ENCODE measurements at regions not wholly inside any gene's neighbourhood (a gene's known extent, or its start where the extent isn't known, plus 50 kb on each side); places are given as distances from the start of the nearest gene placed in this dataset.

GRCh38 chr2:105631011-105631410 lies 113.7 kb upstream of the NCK2 start:
- Mint-ChIP-seq H3K9me3 (peaks cover 0 to 4% (median 0%) of the 10 kb centered on the region in 3 donors), H3K36me3 (no peaks in the 10 kb centered on the region), H3K27ac (no peak overlapping the region), H3K4me3 (no peak overlapping the region), H3K4me1 (no peaks in the 10 kb centered on the region), H3K27me3 (peaks cover 3 to 5% of the 10 kb centered on the region in 2 donors)
- H3K36me3 ChIP-seq (ENCODE audit: control insufficient read depth in 2 of 2, extremely low read depth in 1 of 2, insufficient read depth in 1 of 2, low read length in 1 of 2), result no peaks in the 10 kb centered on the region
- 94% methylated on average over 5 of the region's 9 CpGs for WGBS (ENCODE audit: insufficient coverage)
- ChIA-PET POLR2A (no interaction called here), CTCF (interaction anchor here (0.5 to 0.6 kb wide), 2 partner anchors 292 to 951 kb away, joined by 4 to 5 read pairs; no protein-coding TSS in a partner anchor)
- no peak overlapping the region for H3K27ac ChIP-seq (ENCODE audit: low read length)
- peaks cover 0 to 2% of the 10 kb centered on the region in 2 experiments for H3K27me3 ChIP-seq (replicated peaks in 1 of 2; ENCODE audit: control insufficient read depth in 2 of 2, extremely low read depth in 1 of 2, insufficient read depth in 2 of 2, low read length in 1 of 2)
- no peak for ATAC-seq (replicated peaks in 1 of 4)
- H3K4me1 ChIP-seq (ENCODE audit: control insufficient read depth in 1 of 2, extremely low read depth in 1 of 2, insufficient read depth in 2 of 2, low read length in 2 of 2), result no peaks in the 10 kb centered on the region
- no peak overlapping the region for H3K4me3 ChIP-seq (ENCODE audit: control insufficient read depth in 1 of 2, extremely low read depth in 1 of 2, low read length in 1 of 2)
- no peak for DNase-seq
- no peaks in the 10 kb centered on the region for H3K9me3 ChIP-seq

- no peak overlapping the region for H3K4me3 Mint-ChIP-seq
- H3K27ac ChIP-seq (ENCODE audit: low read length), result no peak overlapping the region
- H3K9me3 Mint-ChIP-seq, result peaks cover 0 to 4% (median 0%) of the 10 kb centered on the region in 3 donors
- DNase-seq, result no peak
- CTCF ChIA-PET, result no interaction called here
- H3K27ac Mint-ChIP-seq, result no peak overlapping the region
- peaks cover 4 to 5% of the 10 kb centered on the region in 2 donors for H3K27me3 Mint-ChIP-seq
- H3K36me3 Mint-ChIP-seq, result no peaks in the 10 kb centered on the region
- H3K4me1 ChIP-seq (ENCODE audit: control insufficient read depth in 1 of 2, extremely low read depth in 1 of 2, insufficient read depth in 2 of 2, low read length in 2 of 2), result no peaks in the 10 kb centered on the region
- H3K9me3 ChIP-seq, result no peaks in the 10 kb centered on the region
- H3K4me3 ChIP-seq (ENCODE audit: control insufficient read depth in 1 of 2, extremely low read depth in 1 of 2, low read length in 1 of 2), result no peak overlapping the region
- no peak for ATAC-seq (replicated peaks in 1 of 4)
- no CpG with 5 or more reads among the region's 1 CpG for WGBS (ENCODE audit: insufficient coverage)
- H3K27me3 ChIP-seq (replicated peaks in 1 of 2; ENCODE audit: control insufficient read depth in 2 of 2, extremely low read depth in 1 of 2, insufficient read depth in 2 of 2, low read length in 1 of 2), result peaks cover 0 to 3% of the 10 kb centered on the region in 2 experiments
- POLR2A ChIA-PET, result no interaction called here
- H3K36me3 ChIP-seq (ENCODE audit: control insufficient read depth in 2 of 2, extremely low read depth in 1 of 2, insufficient read depth in 1 of 2, low read length in 1 of 2), result no peaks in the 10 kb centered on the region
- H3K4me1 Mint-ChIP-seq, result no peaks in the 10 kb centered on the region
Observed at GRCh38 chr2:105629634-105630033, 115.1 kb upstream of the NCK2 start.

- 80% methylated on average over 1 of the region's 3 CpGs for WGBS (ENCODE audit: insufficient coverage)
- ChIA-PET POLR2A (no interaction called here), CTCF (no interaction called here)
- peaks cover 0 to 3% of the 10 kb centered on the region in 2 experiments for H3K27me3 ChIP-seq (replicated peaks in 1 of 2; ENCODE audit: control insufficient read depth in 2 of 2, extremely low read depth in 1 of 2, insufficient read depth in 2 of 2, low read length in 1 of 2)
- no peak overlapping the region for H3K27ac ChIP-seq (ENCODE audit: low read length)
- no peak overlapping the region for H3K27ac Mint-ChIP-seq
- no peak overlapping the region for H3K4me3 Mint-ChIP-seq
- no peaks in the 10 kb centered on the region for H3K4me1 Mint-ChIP-seq
- ATAC-seq (replicated peaks in 1 of 4) (no peak), DNase-seq (no peak)
- H3K4me1 ChIP-seq (ENCODE audit: control insufficient read depth in 1 of 2, extremely low read depth in 1 of 2, insufficient read depth in 2 of 2, low read length in 2 of 2), result no peaks in the 10 kb centered on the region
- H3K9me3 Mint-ChIP-seq, result peaks cover 0 to 4% (median 0%) of the 10 kb centered on the region in 3 donors
- H3K27me3 Mint-ChIP-seq, result peaks cover 5 to 6% of the 10 kb centered on the region in 2 donors
- no peaks in the 10 kb centered on the region for H3K36me3 Mint-ChIP-seq
- no peak overlapping the region for H3K4me3 ChIP-seq (ENCODE audit: control insufficient read depth in 1 of 2, extremely low read depth in 1 of 2, low read length in 1 of 2)
- no peaks in the 10 kb centered on the region for H3K36me3 ChIP-seq (ENCODE audit: control insufficient read depth in 2 of 2, extremely low read depth in 1 of 2, insufficient read depth in 1 of 2, low read length in 1 of 2)
- no peaks in the 10 kb centered on the region for H3K9me3 ChIP-seq
Observed at GRCh38 chr2:105627534-105627933, 117.2 kb upstream of the NCK2 start.

- H3K36me3 Mint-ChIP-seq, result no peaks in the 10 kb centered on the region
- H3K36me3 ChIP-seq (ENCODE audit: control insufficient read depth in 2 of 2, extremely low read depth in 1 of 2, insufficient read depth in 1 of 2, low read length in 1 of 2), result no peaks in the 10 kb centered on the region
- CTCF ChIA-PET, result no interaction called here
Observed at GRCh38 chr2:105626966-105627340, 117.8 kb upstream of the NCK2 start.

GRCh38 chr2:105626212-105626965 lies 118.3 kb upstream of the NCK2 start:
- no peaks in the 10 kb centered on the region for H3K36me3 Mint-ChIP-seq
- no peaks in the 10 kb centered on the region for H3K4me1 ChIP-seq (ENCODE audit: control insufficient read depth in 1 of 2, extremely low read depth in 1 of 2, insufficient read depth in 2 of 2, low read length in 2 of 2)
- no peaks in the 10 kb centered on the region for H3K36me3 ChIP-seq (ENCODE audit: control insufficient read depth in 2 of 2, extremely low read depth in 1 of 2, insufficient read depth in 1 of 2, low read length in 1 of 2)
- H3K27ac ChIP-seq (ENCODE audit: low read length), result no peak overlapping the region
- no peak overlapping the region for H3K4me3 Mint-ChIP-seq
- H3K4me3 ChIP-seq (ENCODE audit: control insufficient read depth in 1 of 2, extremely low read depth in 1 of 2, low read length in 1 of 2), result no peak overlapping the region
- no peaks in the 10 kb centered on the region for H3K4me1 Mint-ChIP-seq
- POLR2A ChIA-PET, result no interaction called here
- no peak overlapping the region for H3K27ac Mint-ChIP-seq
- no peak for ATAC-seq (replicated peaks in 1 of 4)
- no peak for DNase-seq
- peaks cover 5 to 9% of the 10 kb centered on the region in 2 donors for H3K27me3 Mint-ChIP-seq
- no peaks in the 10 kb centered on the region for H3K9me3 ChIP-seq
- 94% methylated on average over 2 of the region's 7 CpGs for WGBS (ENCODE audit: insufficient coverage)
- peaks cover 0 to 4% (median 0%) of the 10 kb centered on the region in 3 donors for H3K9me3 Mint-ChIP-seq
- H3K27me3 ChIP-seq (replicated peaks in 1 of 2; ENCODE audit: control insufficient read depth in 2 of 2, extremely low read depth in 1 of 2, insufficient read depth in 2 of 2, low read length in 1 of 2), result peaks cover 0 to 6% of the 10 kb centered on the region in 2 experiments
- CTCF ChIA-PET, result no interaction called here

More at GRCh38 chr2:105626966-105627340, 117.8 kb upstream of the NCK2 start:
- Mint-ChIP-seq H3K27me3 (peaks cover 5 to 7% of the 10 kb centered on the region in 2 donors), H3K4me3 (no peak overlapping the region), H3K4me1 (no peaks in the 10 kb centered on the region), H3K9me3 (peaks cover 0 to 4% (median 0%) of the 10 kb centered on the region in 3 donors), H3K27ac (no peak overlapping the region)
- Histone ChIP-seq H3K4me1 (ENCODE audit: control insufficient read depth in 1 of 2, extremely low read depth in 1 of 2, insufficient read depth in 2 of 2, low read length in 2 of 2) (no peaks in the 10 kb centered on the region), H3K27ac (ENCODE audit: low read length) (no peak overlapping the region), H3K27me3 (replicated peaks in 1 of 2; ENCODE audit: control insufficient read depth in 2 of 2, extremely low read depth in 1 of 2, insufficient read depth in 2 of 2, low read length in 1 of 2) (peaks cover 0 to 6% of the 10 kb centered on the region in 2 experiments), H3K9me3 (no peaks in the 10 kb centered on the region), H3K4me3 (ENCODE audit: control insufficient read depth in 1 of 2, extremely low read depth in 1 of 2, low read length in 1 of 2) (no peak overlapping the region)
- DNase-seq (no peak), ATAC-seq (replicated peaks in 1 of 4) (no peak)
- POLR2A ChIA-PET, result no interaction called here
- 83% methylated on average over 3 of the region's 3 CpGs for WGBS (ENCODE audit: insufficient coverage)

- POLR2A ChIA-PET, result no interaction called here
Observed at GRCh38 chr2:105625632-105626031, 119.1 kb upstream of the NCK2 start.

More at GRCh38 chr2:105625632-105626031, 119.1 kb upstream of the NCK2 start:
- H3K9me3 ChIP-seq, result no peaks in the 10 kb centered on the region
- no peaks in the 10 kb centered on the region for H3K4me1 ChIP-seq (ENCODE audit: control insufficient read depth in 1 of 2, extremely low read depth in 1 of 2, insufficient read depth in 2 of 2, low read length in 2 of 2)
- H3K36me3 ChIP-seq (ENCODE audit: control insufficient read depth in 2 of 2, extremely low read depth in 1 of 2, insufficient read depth in 1 of 2, low read length in 1 of 2), result no peaks in the 10 kb centered on the region
- no peak for ATAC-seq (replicated peaks in 1 of 4)
- CTCF ChIA-PET, result no interaction called here
- Mint-ChIP-seq H3K36me3 (no peaks in the 10 kb centered on the region), H3K4me1 (no peaks in the 10 kb centered on the region), H3K27ac (no peak overlapping the region), H3K27me3 (peaks cover 5 to 13% of the 10 kb centered on the region in 2 donors), H3K9me3 (peaks cover 0 to 4% (median 0%) of the 10 kb centered on the region in 3 donors), H3K4me3 (no peak overlapping the region)
- 69% methylated on average over 5 of the region's 11 CpGs for WGBS (ENCODE audit: insufficient coverage)
- H3K27me3 ChIP-seq (replicated peaks in 1 of 2; ENCODE audit: control insufficient read depth in 2 of 2, extremely low read depth in 1 of 2, insufficient read depth in 2 of 2, low read length in 1 of 2), result peaks cover 0 to 10% of the 10 kb centered on the region in 2 experiments
- no peak overlapping the region for H3K4me3 ChIP-seq (ENCODE audit: control insufficient read depth in 1 of 2, extremely low read depth in 1 of 2, low read length in 1 of 2)
- DNase-seq, result no peak
- no peak overlapping the region for H3K27ac ChIP-seq (ENCODE audit: low read length)
